ENCODE measurements at regions not wholly inside any gene's neighbourhood (a gene's known extent, or its start where the extent isn't known, plus 50 kb on each side); places are given as distances from the start of the nearest gene placed in this dataset.

DNA sequence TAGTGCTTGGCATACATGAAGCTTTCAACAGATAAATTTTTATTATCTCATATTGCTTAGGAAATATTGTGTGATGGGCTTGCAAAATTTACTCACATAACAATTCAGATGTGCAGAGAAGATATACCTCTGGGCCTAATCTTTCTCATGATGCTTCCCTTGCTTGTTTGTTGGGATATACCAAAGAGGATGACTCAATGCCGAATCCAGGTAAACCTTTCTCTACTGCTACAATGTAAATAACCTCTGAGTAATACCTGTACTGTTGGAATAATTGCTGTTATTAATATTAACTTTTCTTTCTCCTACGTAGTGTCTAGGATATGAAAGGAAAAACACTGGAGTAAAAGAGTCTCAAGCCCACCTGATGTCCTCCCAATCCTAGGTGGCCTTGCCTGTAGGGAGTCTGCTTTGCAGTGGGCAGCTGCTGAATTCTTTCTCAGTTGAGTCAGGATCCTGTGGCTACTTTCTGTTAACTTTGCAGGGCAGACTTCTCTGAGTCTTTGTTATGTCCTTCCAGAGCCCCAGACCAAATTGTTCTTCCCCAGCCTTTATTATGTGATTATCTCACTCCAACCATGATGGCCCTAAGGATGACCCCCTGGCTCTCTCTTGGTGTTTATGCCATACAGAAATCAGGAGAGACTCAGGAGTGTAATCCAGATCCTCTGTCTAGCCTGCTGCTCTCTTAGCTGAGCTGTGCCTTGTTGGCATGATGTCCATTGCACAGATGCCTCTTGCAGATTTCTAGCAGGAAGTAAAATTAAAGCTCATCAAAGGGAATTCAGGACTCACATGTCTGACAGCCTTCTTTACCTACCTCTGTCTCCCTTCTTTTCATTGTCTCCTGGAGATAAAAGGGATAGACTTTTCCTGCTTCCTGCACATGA is 208.1 kb downstream of the SNX18 start:
- TF ChIP-seq POLR2A (IDR thresholded peaks at IDR 0.05) (no peak), CTCF (IDR thresholded peaks at IDR 0.05 in 4 of 5, conservative IDR thresholded peaks at IDR 0.05 in 1 of 5) (no peak)
